DND-41 (cell line): ENCODE measurements at regions not wholly inside any gene's neighbourhood (a gene's known extent, or its start where the extent isn't known, plus 50 kb on each side); places are given as distances from the start of the nearest gene placed in this dataset.
"Not testable (repeated sequence)": the region's sequence is repeated elsewhere in the genome, so short reads cannot be mapped to it uniquely, and the experiment has no call there.

ENCODE experiments used
- ATAC-seq: fragments of 200-7000 bp; cut with Tn5 transposase; 3 replicates; pipeline ENCODE4 v1.9.1; 2021; ENCODE audit warnings: low read depth; ENCODE audit not compliant: insufficient read depth
- DNase-seq: peaks from one replicate; pipeline ENCODE4 v3.0.0-alpha.2; 2020
- H2AFZ ChIP-seq: 2 replicates; pipeline ENCODE4 v1.6.0; 2012; ENCODE audit warnings: low read depth, low read length
- H3K27ac ChIP-seq: 2 replicates; pipeline ENCODE4 v1.5.1; 2012; ENCODE audit warnings: low read length, inconsistent platforms
- H3K27me3 ChIP-seq: fragments of 200-600 bp; sonication (generic); 2 replicates; pipeline ENCODE4 v1.6.0; 2012; ENCODE audit warnings: low read length, mild to moderate bottlenecking, inconsistent platforms; ENCODE audit not compliant: insufficient read depth, poor library complexity
- H3K36me3 ChIP-seq: 2 replicates; pipeline ENCODE4 v1.5.1; 2012; ENCODE audit warnings: low read length, inconsistent platforms; ENCODE audit not compliant: insufficient read depth
- H3K4me1 ChIP-seq: 2 replicates; pipeline ENCODE4 v1.5.1; 2012; ENCODE audit warnings: mild to moderate bottlenecking, low read length; ENCODE audit not compliant: insufficient read depth
- H3K4me2 ChIP-seq: 2 replicates; pipeline ENCODE4 v1.6.0; 2012; ENCODE audit warnings: mild to moderate bottlenecking, moderate library complexity, low read length, inconsistent platforms; ENCODE audit not compliant: insufficient read depth
- H3K4me3 ChIP-seq, 2 experiments: fragments of 200-600 bp in 1 of 2; shearing (Covaris generic) in 1 of 2; 2 replicates each; pipeline ENCODE4 v1.5.1; 2012 to 2016; ENCODE audit warnings: inconsistent platforms in 2 of 2, low read length in 2 of 2, mild to moderate bottlenecking in 2 of 2, low read depth in 1 of 2, moderate library complexity in 1 of 2
- H3K79me2 ChIP-seq: 2 replicates; pipeline ENCODE4 v1.6.0; 2012; ENCODE audit warnings: low read length, inconsistent platforms; ENCODE audit not compliant: insufficient read depth
- H3K9ac ChIP-seq: 2 replicates; pipeline ENCODE4 v1.6.0; 2012; ENCODE audit warnings: low read depth, mild to moderate bottlenecking, inconsistent platforms, low read length, moderate library complexity
- H3K9me3 ChIP-seq: 2 replicates; pipeline ENCODE4 v1.5.1; 2012; ENCODE audit warnings: low read length, moderate library complexity, mild to moderate bottlenecking, inconsistent platforms; ENCODE audit not compliant: insufficient read depth, severe bottlenecking
- H4K20me1 ChIP-seq: 2 replicates; pipeline ENCODE4 v1.6.0; 2012; ENCODE audit warnings: low read length; ENCODE audit not compliant: insufficient read depth
- CTCF ChIP-seq: IDR thresholded peaks from 2 replicates; pipeline ENCODE4 v1.5.1; 2012; ENCODE audit warnings: borderline replicate concordance, low read length, moderate library complexity, mild to moderate bottlenecking; ENCODE audit not compliant: poor library complexity, severe bottlenecking; ENCODE audit errors: extremely low read depth
- EZH2 ChIP-seq: IDR thresholded peaks from 3 replicates; pipeline ENCODE4 v1.6.1; 2012; ENCODE audit warnings: borderline replicate concordance, low read depth, mild to moderate bottlenecking, moderate library complexity, low read length, inconsistent platforms; ENCODE audit not compliant: severe bottlenecking

GRCh38 chr2:146541896-146542295 lies 1302.9 kb upstream of the ACVR2A start:
- Histone ChIP-seq H3K4me2 (no peak overlapping the region), H3K27ac (no peak overlapping the region), H3K9me3 (no peaks in the 10 kb centered on the region), H3K27me3 (no peaks in the 10 kb centered on the region), H3K9ac (no peak overlapping the region), H3K4me1 (no peaks in the 10 kb centered on the region), H3K36me3 (no peaks in the 10 kb centered on the region), H3K4me3 (no peak overlapping the region), H3K79me2 (no peaks in the 10 kb centered on the region), H2AFZ (no peak overlapping the region), H4K20me1 (no peaks in the 10 kb centered on the region)
- no peak for DNase-seq
- ATAC-seq, result no peak
- TF ChIP-seq CTCF (no peak), EZH2 (no peak)

GRCh38 chr2:146540271-146540932 lies 1304.4 kb upstream of the ACVR2A start:
- H3K9ac ChIP-seq, result no peak overlapping the region
- TF ChIP-seq EZH2 (no peak), CTCF (no peak)

GRCh38 chr2:146539739-146540138 lies 1305.1 kb upstream of the ACVR2A start:
- not testable (repeated sequence) for H3K36me3 ChIP-seq, H3K27ac ChIP-seq, H3K4me2 ChIP-seq, H3K4me1 ChIP-seq, DNase-seq, H2AFZ ChIP-seq, H3K27me3 ChIP-seq, H4K20me1 ChIP-seq, H3K9ac ChIP-seq, H3K4me3 ChIP-seq, ATAC-seq, H3K9me3 ChIP-seq, H3K79me2 ChIP-seq

More at GRCh38 chr2:146540271-146540932, 1304.4 kb upstream of the ACVR2A start:
- Histone ChIP-seq H3K27me3 (no peaks in the 10 kb centered on the region), H3K4me2 (no peak overlapping the region), H4K20me1 (no peaks in the 10 kb centered on the region), H3K27ac (no peak overlapping the region), H3K4me3 (no peak overlapping the region), H2AFZ (no peak overlapping the region), H3K4me1 (no peaks in the 10 kb centered on the region), H3K79me2 (no peaks in the 10 kb centered on the region), H3K9me3 (no peaks in the 10 kb centered on the region), H3K36me3 (no peaks in the 10 kb centered on the region)
- DNase-seq (no peak), ATAC-seq (no peak)

- no peak for ATAC-seq
- no peak overlapping the region for H3K27ac ChIP-seq
Observed at GRCh38 chr2:146537477-146537876, 1307.4 kb upstream of the ACVR2A start.

More at GRCh38 chr2:146537477-146537876, 1307.4 kb upstream of the ACVR2A start:
- no peak for TF ChIP-seq EZH2
- no peak for TF ChIP-seq CTCF
- Histone ChIP-seq H3K4me1 (no peaks in the 10 kb centered on the region), H3K36me3 (no peaks in the 10 kb centered on the region), H3K4me3 (no peak overlapping the region), H3K9me3 (no peaks in the 10 kb centered on the region), H2AFZ (no peak overlapping the region), H3K79me2 (no peaks in the 10 kb centered on the region), H3K9ac (no peak overlapping the region), H3K27me3 (no peaks in the 10 kb centered on the region), H3K4me2 (no peak overlapping the region), H4K20me1 (no peaks in the 10 kb centered on the region)
- no peak for DNase-seq
